Neural cell (in vitro differentiated cells): ENCODE measurements at regions not wholly inside any gene's neighbourhood (a gene's known extent, or its start where the extent isn't known, plus 50 kb on each side); places are given as distances from the start of the nearest gene placed in this dataset.

Experiments
- EZH2 ChIP-seq: fragments of 200-600, 300-800 bp; shearing (Covaris generic), sonication (generic); IDR thresholded peaks from 2 replicates; pipeline ENCODE4 v1.6.1; 2014; ENCODE audit warnings: antibody characterized with exemption, low read length, borderline replicate concordance, mild to moderate bottlenecking; ENCODE audit not compliant: insufficient read depth, poor library complexity, severe bottlenecking
- POLR2AphosphoS5 ChIP-seq: IDR thresholded peaks from 2 replicates; pipeline ENCODE4 v1.6.1; 2012
- TF ChIP-seq, protein P1 (sequence below): fragments of 450-650 bp; IDR thresholded peaks from 2 replicates; pipeline ENCODE4 v1.5.1; 2014; ENCODE audit warnings: antibody characterized with exemption, mild to moderate bottlenecking, moderate library complexity; ENCODE audit not compliant: poor library complexity, severe bottlenecking

DNA sequence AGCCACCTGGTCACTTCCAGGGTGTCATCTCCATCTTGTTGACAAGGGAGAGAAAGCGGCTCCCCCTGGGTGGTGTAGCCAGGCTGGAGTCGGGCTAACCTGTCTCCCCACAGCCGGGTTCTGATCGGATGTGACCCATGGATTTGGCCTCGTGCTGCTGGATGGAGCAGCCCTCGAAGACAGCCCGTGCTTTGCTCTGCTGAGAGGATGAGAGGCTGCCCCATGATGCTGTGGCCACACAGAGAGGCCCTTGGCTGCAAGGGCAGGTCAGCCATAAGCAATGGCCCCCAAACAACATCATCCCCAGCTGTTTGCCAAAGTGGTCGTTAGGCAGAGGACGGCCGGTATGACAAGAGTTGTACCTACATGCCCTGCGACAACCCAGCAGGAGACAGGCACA lies 106.6 kb downstream of the HMX1 start:
- TF ChIP-seq, protein P1, sequence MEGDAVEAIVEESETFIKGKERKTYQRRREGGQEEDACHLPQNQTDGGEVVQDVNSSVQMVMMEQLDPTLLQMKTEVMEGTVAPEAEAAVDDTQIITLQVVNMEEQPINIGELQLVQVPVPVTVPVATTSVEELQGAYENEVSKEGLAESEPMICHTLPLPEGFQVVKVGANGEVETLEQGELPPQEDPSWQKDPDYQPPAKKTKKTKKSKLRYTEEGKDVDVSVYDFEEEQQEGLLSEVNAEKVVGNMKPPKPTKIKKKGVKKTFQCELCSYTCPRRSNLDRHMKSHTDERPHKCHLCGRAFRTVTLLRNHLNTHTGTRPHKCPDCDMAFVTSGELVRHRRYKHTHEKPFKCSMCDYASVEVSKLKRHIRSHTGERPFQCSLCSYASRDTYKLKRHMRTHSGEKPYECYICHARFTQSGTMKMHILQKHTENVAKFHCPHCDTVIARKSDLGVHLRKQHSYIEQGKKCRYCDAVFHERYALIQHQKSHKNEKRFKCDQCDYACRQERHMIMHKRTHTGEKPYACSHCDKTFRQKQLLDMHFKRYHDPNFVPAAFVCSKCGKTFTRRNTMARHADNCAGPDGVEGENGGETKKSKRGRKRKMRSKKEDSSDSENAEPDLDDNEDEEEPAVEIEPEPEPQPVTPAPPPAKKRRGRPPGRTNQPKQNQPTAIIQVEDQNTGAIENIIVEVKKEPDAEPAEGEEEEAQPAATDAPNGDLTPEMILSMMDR, result no peak
- no peak for TF ChIP-seq POLR2AphosphoS5
- TF ChIP-seq EZH2, result no peak
